Keratinocyte (primary cell): ENCODE measurements at regions not wholly inside any gene's neighbourhood (a gene's known extent, or its start where the extent isn't known, plus 50 kb on each side); places are given as distances from the start of the nearest gene placed in this dataset.

ENCODE experiments used
- DNase-seq: peaks from one replicate; pipeline ENCODE4 v3.0.0-alpha.2; 2011; ENCODE audit warnings: low read depth, missing footprints, low spot score
- FAIRE-seq: peaks from 2 replicates; lab custom pipeline; 2011; peaks lifted over from hg19 to GRCh38; lab: Jason Lieb, UNC
- H2AFZ ChIP-seq: 2 replicates; pipeline ENCODE4 v1.6.0; 2012; ENCODE audit warnings: low read length, control low read depth, inconsistent platforms; ENCODE audit not compliant: control insufficient read depth
- H3K27ac ChIP-seq: 2 replicates; pipeline ENCODE4 v1.5.1; 2011; ENCODE audit warnings: low read length; ENCODE audit not compliant: control insufficient read depth, insufficient read depth
- H3K27me3 ChIP-seq: 3 replicates; pipeline ENCODE4 v1.6.0; 2011; ENCODE audit warnings: low read length; ENCODE audit not compliant: control insufficient read depth, insufficient read depth; ENCODE audit errors: extremely low read depth
- H3K36me3 ChIP-seq, 2 experiments: 2 replicates in 1 of 2; 3 replicates in 1 of 2; pipeline ENCODE4 v1.5.1; 2011; ENCODE audit warnings: low read length in 2 of 2, mild to moderate bottlenecking in 1 of 2; ENCODE audit not compliant: control insufficient read depth in 2 of 2, insufficient read depth in 2 of 2; ENCODE audit errors: extremely low read depth in 1 of 2
- H3K4me1 ChIP-seq: 3 replicates; pipeline ENCODE4 v1.5.1; 2011; ENCODE audit warnings: low read length; ENCODE audit not compliant: control insufficient read depth, insufficient read depth; ENCODE audit errors: extremely low read depth
- H3K4me2 ChIP-seq: 3 replicates; pipeline ENCODE4 v1.6.0; 2011; ENCODE audit warnings: low read depth, low read length; ENCODE audit not compliant: control insufficient read depth, insufficient read depth; ENCODE audit errors: extremely low read depth
- H3K4me3 ChIP-seq, 3 experiments: fragments of 200-600 bp in 1 of 3; sonication (generic) in 1 of 3; 2 replicates in 2 of 3; 3 replicates in 1 of 3; pipeline ENCODE4 v1.5.1; 2011 to 2016; ENCODE audit warnings: low read length in 3 of 3, mild to moderate bottlenecking in 3 of 3, control low read depth in 2 of 3, inconsistent platforms in 1 of 3, low read depth in 1 of 3, mixed read lengths in 1 of 3, mixed run types in 1 of 3, moderate library complexity in 1 of 3; ENCODE audit not compliant: control insufficient read depth in 2 of 3, insufficient read depth in 2 of 3; ENCODE audit errors: extremely low read depth in 1 of 3
- H3K79me2 ChIP-seq: 2 replicates; pipeline ENCODE4 v1.6.0; 2012; ENCODE audit warnings: low read length; ENCODE audit not compliant: control insufficient read depth, insufficient read depth
- H3K9ac ChIP-seq: 3 replicates; pipeline ENCODE4 v1.6.0; 2011; ENCODE audit warnings: low read length; ENCODE audit not compliant: control insufficient read depth, insufficient read depth; ENCODE audit errors: extremely low read depth
- H3K9me1 ChIP-seq: 3 replicates; pipeline ENCODE4 v1.6.0; 2011; ENCODE audit warnings: low read length; ENCODE audit not compliant: control insufficient read depth, insufficient read depth; ENCODE audit errors: extremely low read depth
- H3K9me3 ChIP-seq: 2 replicates; pipeline ENCODE4 v1.5.1; 2012; ENCODE audit warnings: low read depth, low read length; ENCODE audit not compliant: control insufficient read depth
- H4K20me1 ChIP-seq: 3 replicates; pipeline ENCODE4 v1.6.0; 2011; ENCODE audit warnings: low read length; ENCODE audit not compliant: control insufficient read depth, insufficient read depth; ENCODE audit errors: extremely low read depth
- CTCF ChIP-seq, 3 experiments: IDR thresholded peaks in 1 of 3; conservative IDR thresholded peaks in 1 of 3; optimal IDR thresholded peaks in 1 of 3; 2 replicates in 2 of 3; 3 replicates in 1 of 3; pipeline versions ENCODE3 to v1.5.1; 2011; ENCODE audit warnings: low read length in 3 of 3, mild to moderate bottlenecking in 3 of 3, moderate library complexity in 2 of 3, control low read depth in 1 of 3, inconsistent platforms in 1 of 3; ENCODE audit not compliant: insufficient read depth in 2 of 3; ENCODE audit errors: extremely low read depth in 1 of 3
- EZH2 ChIP-seq: IDR thresholded peaks from one replicate; pipeline ENCODE4 v1.6.1; 2012; ENCODE audit warnings: inconsistent platforms, mild to moderate bottlenecking, low read length, moderate library complexity
- dilution Hi-C: fragments of 300-500 bp; cut with MboI; formaldehyde crosslinking; loops from one replicate; pipeline ENCODE4 v1.7.0; 2020; ENCODE audit warnings: low sequenced_read_pairs; ENCODE audit not compliant: extremely low pct_ligation_motif_present

- H3K9me3 ChIP-seq = no peaks in the 10 kb centered on the region
- H3K9ac ChIP-seq = no peak overlapping the region
- H3K27me3 ChIP-seq = no peaks in the 10 kb centered on the region
- TF ChIP-seq CTCF (optimal IDR thresholded peaks at IDR 0.05 in 1 of 3, IDR thresholded peaks at IDR 0.05 in 1 of 3, conservative IDR thresholded peaks at IDR 0.05 in 1 of 3; ENCODE audit: extremely low read depth in 1 of 3, insufficient read depth in 2 of 3, low read length in 3 of 3) (no peak), EZH2 (no peak)
- DNase-seq (no peak), FAIRE-seq (no peak)
- no peak overlapping the region for H3K4me3 ChIP-seq
- no peak overlapping the region for H2AFZ ChIP-seq
- no peaks in the 10 kb centered on the region for H3K9me1 ChIP-seq
- no peaks in the 10 kb centered on the region for H3K79me2 ChIP-seq
- no peak overlapping the region for H3K4me2 ChIP-seq
- no peaks in the 10 kb centered on the region for H3K4me1 ChIP-seq
- no peaks in the 10 kb centered on the region for H4K20me1 ChIP-seq
- dilution Hi-C loops = no loop called here
- H3K27ac ChIP-seq = no peak overlapping the region
- no peaks in the 10 kb centered on the region for H3K36me3 ChIP-seq
These were observed 2289.6 kb downstream of the ARAP2 start for GRCh38 chr4:33954759-33955158.

- H3K4me2 ChIP-seq = no peak overlapping the region
- no peak overlapping the region for H3K9ac ChIP-seq
- H3K4me1 ChIP-seq = no peaks in the 10 kb centered on the region
- DNase-seq = no peak
- no peaks in the 10 kb centered on the region for H3K9me1 ChIP-seq
- TF ChIP-seq CTCF (optimal IDR thresholded peaks at IDR 0.05 in 1 of 3, IDR thresholded peaks at IDR 0.05 in 1 of 3, conservative IDR thresholded peaks at IDR 0.05 in 1 of 3; ENCODE audit: extremely low read depth in 1 of 3, insufficient read depth in 2 of 3, low read length in 3 of 3) (no peak), EZH2 (no peak)
- no peaks in the 10 kb centered on the region for H3K27me3 ChIP-seq
- dilution Hi-C loops = no loop called here
- no peaks in the 10 kb centered on the region for H3K79me2 ChIP-seq
- no peak overlapping the region for H2AFZ ChIP-seq
- H3K27ac ChIP-seq = no peak overlapping the region
- H3K9me3 ChIP-seq = no peaks in the 10 kb centered on the region
- no peak for FAIRE-seq
- no peak overlapping the region for H3K4me3 ChIP-seq
- no peaks in the 10 kb centered on the region for H3K36me3 ChIP-seq
- no peaks in the 10 kb centered on the region for H4K20me1 ChIP-seq
These were observed 2284.8 kb downstream of the ARAP2 start for GRCh38 chr4:33959519-33959918.
